ENCODE measurements at regions not wholly inside any gene's neighbourhood (a gene's known extent, or its start where the extent isn't known, plus 50 kb on each side); places are given as distances from the start of the nearest gene placed in this dataset.

DNA sequence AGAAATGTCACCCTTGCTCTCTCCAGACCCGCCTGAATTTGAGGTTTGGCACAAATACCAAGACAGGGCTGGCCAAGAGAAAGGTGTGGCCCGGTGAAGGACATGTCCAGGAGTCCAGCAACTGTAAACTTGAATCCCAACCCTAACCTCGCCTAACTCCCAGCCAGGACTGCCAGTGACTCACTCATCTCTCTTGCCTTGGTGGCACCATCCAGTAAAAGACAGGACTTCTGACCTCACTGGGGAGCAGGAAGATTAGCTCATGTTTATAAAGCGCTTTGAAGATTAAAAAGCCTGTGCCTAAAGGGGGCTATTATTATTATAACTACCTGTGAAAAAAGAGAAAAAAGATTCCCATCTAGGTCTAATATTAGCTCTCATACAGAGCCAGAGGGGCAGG, 335.3 kb downstream of the SOX9 start:
- TF ChIP-seq GATA3 (IDR thresholded peaks at IDR 0.05; ENCODE audit: low read depth, low read length) (no peak), GATA2 (IDR thresholded peaks at IDR 0.05; ENCODE audit: low read depth, low read length) (no peak)
